ENCODE measurements at regions not wholly inside any gene's neighbourhood (a gene's known extent, or its start where the extent isn't known, plus 50 kb on each side); places are given as distances from the start of the nearest gene placed in this dataset.
"Not testable (repeated sequence)": the region's sequence is repeated elsewhere in the genome, so short reads cannot be mapped to it uniquely, and the experiment has no call there.

- H3K9me3 ChIP-seq (ENCODE audit: control insufficient read depth in 2 of 2, insufficient read depth in 1 of 2, low read depth in 1 of 2, low read length in 1 of 2): no peaks in the 10 kb centered on the region
- DNase-seq (no peak), FAIRE-seq (no peak)
- no peaks in the 10 kb centered on the region for H3K4me1 ChIP-seq (ENCODE audit: control insufficient read depth in 3 of 3, insufficient read depth in 2 of 3, low read depth in 1 of 3, low read length in 2 of 3)
- WGBS, 3 donors: 76 to 80% (median 80%) methylated on average over 6 of the region's 6 CpGs
- no peaks in the 10 kb centered on the region for H3K36me3 ChIP-seq (ENCODE audit: control insufficient read depth in 3 of 3, insufficient read depth in 2 of 3, low read depth in 1 of 3, low read length in 3 of 3)
- no peaks in the 10 kb centered on the region for H3K27me3 ChIP-seq (ENCODE audit: control insufficient read depth in 3 of 3, insufficient read depth in 3 of 3, low read length in 3 of 3)
- H3K4me3 ChIP-seq (ENCODE audit: low read depth in 1 of 3, low read length in 3 of 3): no peak overlapping the region
- H3K27ac ChIP-seq (ENCODE audit: low read depth in 1 of 3, low read length in 2 of 3): no peak overlapping the region
These were observed 88.0 kb upstream of the ZNF536 start for GRCh38 chr19:30284209-30284608.

GRCh38 chr19:30284885-30285284 is 87.3 kb upstream of the ZNF536 start:
- FAIRE-seq (no peak), DNase-seq (no peak)
- Histone ChIP-seq H3K4me3 (ENCODE audit: low read depth in 1 of 3, low read length in 3 of 3) (no peak overlapping the region), H3K27ac (ENCODE audit: low read depth in 1 of 3, low read length in 2 of 3) (no peak overlapping the region), H3K9me3 (ENCODE audit: control insufficient read depth in 2 of 2, insufficient read depth in 1 of 2, low read depth in 1 of 2, low read length in 1 of 2) (no peaks in the 10 kb centered on the region), H3K36me3 (ENCODE audit: control insufficient read depth in 3 of 3, insufficient read depth in 2 of 3, low read depth in 1 of 3, low read length in 3 of 3) (no peaks in the 10 kb centered on the region), H3K27me3 (ENCODE audit: control insufficient read depth in 3 of 3, insufficient read depth in 3 of 3, low read length in 3 of 3) (no peaks in the 10 kb centered on the region), H3K4me1 (ENCODE audit: control insufficient read depth in 3 of 3, insufficient read depth in 2 of 3, low read depth in 1 of 3, low read length in 2 of 3) (no peaks in the 10 kb centered on the region)
- 47 to 56% (median 49%) methylated on average over 3 of the region's 3 CpGs for WGBS, 3 donors

- H3K9me3 ChIP-seq (ENCODE audit: control insufficient read depth in 2 of 2, insufficient read depth in 1 of 2, low read depth in 1 of 2, low read length in 1 of 2): no peaks in the 10 kb centered on the region
- H3K4me3 ChIP-seq (ENCODE audit: low read depth in 1 of 3, low read length in 3 of 3): no peak overlapping the region
- DNase-seq: no peak
- 71 to 80% (median 74%) methylated on average over 3 of the region's 3 CpGs for WGBS, 3 donors
- no peaks in the 10 kb centered on the region for H3K4me1 ChIP-seq (ENCODE audit: control insufficient read depth in 3 of 3, insufficient read depth in 2 of 3, low read depth in 1 of 3, low read length in 2 of 3)
- no peaks in the 10 kb centered on the region for H3K36me3 ChIP-seq (ENCODE audit: control insufficient read depth in 3 of 3, insufficient read depth in 2 of 3, low read depth in 1 of 3, low read length in 3 of 3)
- no peak for FAIRE-seq
- H3K27me3 ChIP-seq (ENCODE audit: control insufficient read depth in 3 of 3, insufficient read depth in 3 of 3, low read length in 3 of 3): no peaks in the 10 kb centered on the region
- H3K27ac ChIP-seq (ENCODE audit: low read depth in 1 of 3, low read length in 2 of 3): no peak overlapping the region
These were observed 85.8 kb upstream of the ZNF536 start for GRCh38 chr19:30286378-30286777.

GRCh38 chr19:30287259-30287658 is 84.9 kb upstream of the ZNF536 start:
- no peaks in the 10 kb centered on the region for H3K9me3 ChIP-seq (ENCODE audit: control insufficient read depth in 2 of 2, insufficient read depth in 1 of 2, low read depth in 1 of 2, low read length in 1 of 2)
- DNase-seq: no peak
- FAIRE-seq: no peak
- 90 to 95% (median 94%) methylated on average over 2 of the region's 2 CpGs for WGBS, 3 donors
- H3K4me3 ChIP-seq (ENCODE audit: low read depth in 1 of 3, low read length in 3 of 3): no peak overlapping the region
- H3K4me1 ChIP-seq (ENCODE audit: control insufficient read depth in 3 of 3, insufficient read depth in 2 of 3, low read depth in 1 of 3, low read length in 2 of 3): no peaks in the 10 kb centered on the region
- no peaks in the 10 kb centered on the region for H3K36me3 ChIP-seq (ENCODE audit: control insufficient read depth in 3 of 3, insufficient read depth in 2 of 3, low read depth in 1 of 3, low read length in 3 of 3)
- H3K27me3 ChIP-seq (ENCODE audit: control insufficient read depth in 3 of 3, insufficient read depth in 3 of 3, low read length in 3 of 3): no peaks in the 10 kb centered on the region
- no peak overlapping the region for H3K27ac ChIP-seq (ENCODE audit: low read depth in 1 of 3, low read length in 2 of 3)

DNA sequence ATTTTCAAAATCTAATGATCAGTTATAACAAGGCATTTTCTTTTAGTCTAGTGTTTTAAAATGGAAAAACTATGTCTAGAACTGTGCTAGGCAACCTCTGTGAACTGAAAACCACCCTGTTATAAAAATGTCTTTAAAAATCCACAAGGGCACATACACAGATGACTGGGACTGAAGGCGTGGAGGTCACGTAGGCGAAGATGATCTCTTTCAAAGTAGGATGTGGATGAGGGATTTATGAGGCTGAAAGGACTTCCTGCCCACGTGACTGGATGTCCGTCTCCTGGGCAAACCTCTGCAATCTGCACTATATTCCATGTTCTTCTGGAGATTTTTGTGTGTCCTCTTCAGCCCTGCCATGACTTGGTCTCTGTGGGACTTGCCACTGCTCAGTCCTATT is 84.2 kb upstream of the ZNF536 start:
- no peaks in the 10 kb centered on the region for H3K36me3 ChIP-seq (ENCODE audit: control insufficient read depth in 3 of 3, insufficient read depth in 2 of 3, low read depth in 1 of 3, low read length in 3 of 3)
- no peaks in the 10 kb centered on the region for H3K9me3 ChIP-seq (ENCODE audit: control insufficient read depth in 2 of 2, insufficient read depth in 1 of 2, low read depth in 1 of 2, low read length in 1 of 2)
- DNase-seq (no peak), FAIRE-seq (no peak)
- no peaks in the 10 kb centered on the region for H3K27me3 ChIP-seq (ENCODE audit: control insufficient read depth in 3 of 3, insufficient read depth in 3 of 3, low read length in 3 of 3)
- no peak overlapping the region for H3K4me3 ChIP-seq (ENCODE audit: low read depth in 1 of 3, low read length in 3 of 3)
- 77 to 87% (median 86%) methylated on average over 5 of the region's 5 CpGs for WGBS, 3 donors
- no peak overlapping the region for H3K27ac ChIP-seq (ENCODE audit: low read depth in 1 of 3, low read length in 2 of 3)
- H3K4me1 ChIP-seq (ENCODE audit: control insufficient read depth in 3 of 3, insufficient read depth in 2 of 3, low read depth in 1 of 3, low read length in 2 of 3): no peaks in the 10 kb centered on the region

DNA sequence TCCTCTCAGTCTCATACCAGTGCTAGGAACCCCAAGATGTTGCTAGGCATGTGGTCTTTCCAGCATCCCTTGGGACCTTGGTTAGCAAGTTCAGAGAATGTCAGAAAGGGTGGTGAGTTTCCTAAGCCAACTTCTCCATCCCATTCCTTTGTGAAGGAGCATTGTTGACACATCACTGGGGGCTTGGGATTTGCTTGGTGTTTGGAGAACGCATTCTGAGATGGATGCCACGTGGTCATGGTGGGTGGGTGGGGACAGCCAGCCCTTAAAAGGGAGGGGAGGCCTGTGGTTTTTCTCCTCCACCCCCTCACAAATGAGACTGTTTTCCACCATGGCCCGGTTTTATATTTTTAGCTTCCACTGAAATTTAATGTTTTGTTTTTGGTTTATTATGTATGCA is 83.3 kb upstream of the ZNF536 start:
- no peaks in the 10 kb centered on the region for H3K9me3 ChIP-seq (ENCODE audit: control insufficient read depth in 2 of 2, insufficient read depth in 1 of 2, low read depth in 1 of 2, low read length in 1 of 2)
- no peak overlapping the region for H3K4me3 ChIP-seq (ENCODE audit: low read depth in 1 of 3, low read length in 3 of 3)
- no peaks in the 10 kb centered on the region for H3K27me3 ChIP-seq (ENCODE audit: control insufficient read depth in 3 of 3, insufficient read depth in 3 of 3, low read length in 3 of 3)
- WGBS, 3 donors: 48 to 54% (median 50%) methylated on average over 3 of the region's 3 CpGs
- no peaks in the 10 kb centered on the region for H3K4me1 ChIP-seq (ENCODE audit: control insufficient read depth in 3 of 3, insufficient read depth in 2 of 3, low read depth in 1 of 3, low read length in 2 of 3)
- H3K36me3 ChIP-seq (ENCODE audit: control insufficient read depth in 3 of 3, insufficient read depth in 2 of 3, low read depth in 1 of 3, low read length in 3 of 3): no peaks in the 10 kb centered on the region
- DNase-seq (no peak), FAIRE-seq (no peak)
- H3K27ac ChIP-seq (ENCODE audit: low read depth in 1 of 3, low read length in 2 of 3): no peak overlapping the region

GRCh38 chr19:30289336-30289735 is 82.8 kb upstream of the ZNF536 start:
- FAIRE-seq: no peak
- 80 to 89% (median 82%) methylated on average over 9 of the region's 9 CpGs for WGBS, 3 donors

GRCh38 chr19:30290805-30291204 is 81.4 kb upstream of the ZNF536 start:
- H3K4me3 ChIP-seq (ENCODE audit: low read depth in 1 of 3, low read length in 3 of 3); H3K27ac ChIP-seq (ENCODE audit: low read depth in 1 of 3, low read length in 2 of 3); FAIRE-seq; H3K4me1 ChIP-seq (ENCODE audit: control insufficient read depth in 3 of 3, insufficient read depth in 2 of 3, low read depth in 1 of 3, low read length in 2 of 3); H3K27me3 ChIP-seq (ENCODE audit: control insufficient read depth in 3 of 3, insufficient read depth in 3 of 3, low read length in 3 of 3); DNase-seq; H3K36me3 ChIP-seq (ENCODE audit: control insufficient read depth in 3 of 3, insufficient read depth in 2 of 3, low read depth in 1 of 3, low read length in 3 of 3); H3K9me3 ChIP-seq (ENCODE audit: control insufficient read depth in 2 of 2, insufficient read depth in 1 of 2, low read depth in 1 of 2, low read length in 1 of 2): not testable (repeated sequence)

More at GRCh38 chr19:30289336-30289735, 82.8 kb upstream of the ZNF536 start:
- DNase-seq: no peak
- Histone ChIP-seq H3K27ac (ENCODE audit: low read depth in 1 of 3, low read length in 2 of 3) (no peak overlapping the region), H3K4me1 (ENCODE audit: control insufficient read depth in 3 of 3, insufficient read depth in 2 of 3, low read depth in 1 of 3, low read length in 2 of 3) (no peaks in the 10 kb centered on the region), H3K4me3 (ENCODE audit: low read depth in 1 of 3, low read length in 3 of 3) (no peak overlapping the region), H3K27me3 (ENCODE audit: control insufficient read depth in 3 of 3, insufficient read depth in 3 of 3, low read length in 3 of 3) (no peaks in the 10 kb centered on the region), H3K9me3 (ENCODE audit: control insufficient read depth in 2 of 2, insufficient read depth in 1 of 2, low read depth in 1 of 2, low read length in 1 of 2) (no peaks in the 10 kb centered on the region), H3K36me3 (ENCODE audit: control insufficient read depth in 3 of 3, insufficient read depth in 2 of 3, low read depth in 1 of 3, low read length in 3 of 3) (no peaks in the 10 kb centered on the region)

GRCh38 chr19:30293051-30293785 is 79.0 kb upstream of the ZNF536 start:
- WGBS, 3 donors: 71 to 74% (median 73%) methylated on average over 15 of the region's 15 CpGs
- no peaks in the 10 kb centered on the region for H3K36me3 ChIP-seq (ENCODE audit: control insufficient read depth in 3 of 3, insufficient read depth in 2 of 3, low read depth in 1 of 3, low read length in 3 of 3)
- FAIRE-seq: no peak

More at GRCh38 chr19:30293051-30293785, 79.0 kb upstream of the ZNF536 start:
- Histone ChIP-seq H3K4me1 (ENCODE audit: control insufficient read depth in 3 of 3, insufficient read depth in 2 of 3, low read depth in 1 of 3, low read length in 2 of 3) (no peaks in the 10 kb centered on the region), H3K27me3 (ENCODE audit: control insufficient read depth in 3 of 3, insufficient read depth in 3 of 3, low read length in 3 of 3) (no peaks in the 10 kb centered on the region), H3K4me3 (ENCODE audit: low read depth in 1 of 3, low read length in 3 of 3) (no peak overlapping the region), H3K9me3 (ENCODE audit: control insufficient read depth in 2 of 2, insufficient read depth in 1 of 2, low read depth in 1 of 2, low read length in 1 of 2) (no peaks in the 10 kb centered on the region), H3K27ac (ENCODE audit: low read depth in 1 of 3, low read length in 2 of 3) (no peak overlapping the region)
- no peak for DNase-seq

Measured in small intestine (tissue), 7 donors.